GM12878 (cell line): ENCODE measurements at regions not wholly inside any gene's neighbourhood (a gene's known extent, or its start where the extent isn't known, plus 50 kb on each side); places are given as distances from the start of the nearest gene placed in this dataset.

Experiments
- ATAC-seq: fragments of 200-7000 bp; cut with Tn5 transposase; 3 replicates; pipeline ENCODE4 v1.9.1; 2020; ENCODE audit warnings: mild to moderate bottlenecking, moderate library complexity
- BruUV-seq: library from RNA; stranded (reverse); fragments of 400-500 nt; replicated peaks from 2 replicates; lab custom pipeline; 2021; lab: Mats Ljungman, UMichigan
- CTCF ChIA-PET: fragments of 300-600 bp; sonication (Branson Sonifier 250); formaldehyde crosslinking; extraction: SDS; loops from one replicate; lab custom pipeline; 2021; ENCODE audit warnings: inconsistent platforms; lab: Yijun Ruan, JAX
- POLR2A ChIA-PET: fragments of 350-600 bp; formaldehyde crosslinking; extraction: SDS; loops from one replicate; lab custom pipeline; 2021; ENCODE audit warnings: inconsistent platforms; lab: Charles Lee
- RAD21 ChIA-PET: fragments of 300-600 bp; sonication (Branson Sonifier 250); formaldehyde crosslinking; loops from one replicate; lab custom pipeline; 2023; ENCODE audit warnings: antibody characterized with exemption; ENCODE audit not compliant: unreplicated experiment; lab: Charles Lee
- SMC1A ChIA-PET: fragments of 300-600 bp; sonication (Branson Sonifier 250); formaldehyde crosslinking; loops from one replicate; lab custom pipeline; 2023; ENCODE audit not compliant: unreplicated experiment, uncharacterized antibody; lab: Charles Lee
- DNase-seq: peaks from one replicate; pipeline ENCODE4 v3.0.0-alpha.2; 2011; ENCODE audit warnings: low read depth, low spot score
- FAIRE-seq: peaks from 3 replicates; lab custom pipeline; 2011; peaks lifted over from hg19 to GRCh38; lab: Jason Lieb, UNC
- H2AFZ ChIP-seq: 2 replicates; pipeline ENCODE4 v1.6.0; 2011; ENCODE audit warnings: low read depth, low read length, control low read depth; ENCODE audit not compliant: control insufficient read depth
- H3K27ac ChIP-seq: 2 replicates; pipeline ENCODE4 v1.5.1; 2011; ENCODE audit warnings: control low read depth; ENCODE audit not compliant: control insufficient read depth, insufficient read depth
- H3K27me3 ChIP-seq, 2 experiments: replicated peaks in 1 of 2; 2 replicates each; pipeline versions ENCODE4 v1.6.0 to v1.6.1; 2011; ENCODE audit warnings: low read length in 1 of 2; ENCODE audit not compliant: control insufficient read depth in 2 of 2, insufficient read depth in 2 of 2
- H3K36me3 ChIP-seq, 2 experiments: 2 replicates each; pipeline ENCODE4 v1.5.1; 2011; ENCODE audit warnings: low read length in 1 of 2; ENCODE audit not compliant: control insufficient read depth in 2 of 2, insufficient read depth in 2 of 2
- H3K4me1 ChIP-seq: 2 replicates; pipeline ENCODE4 v1.6.1; 2011; ENCODE audit warnings: mild to moderate bottlenecking, low read length, moderate library complexity, mixed read lengths; ENCODE audit not compliant: control insufficient read depth, insufficient read depth
- H3K4me2 ChIP-seq: 2 replicates; pipeline ENCODE4 v1.6.0; 2011; ENCODE audit warnings: control low read depth; ENCODE audit not compliant: control insufficient read depth, insufficient read depth
- H3K4me3 ChIP-seq: fragments of 200-600 bp; sonication (generic); 2 replicates; pipeline ENCODE4 v1.5.1; 2016
- H3K79me2 ChIP-seq: 2 replicates; pipeline ENCODE4 v1.6.0; 2011; ENCODE audit warnings: low read length; ENCODE audit not compliant: control insufficient read depth, insufficient read depth
- H3K9ac ChIP-seq: 2 replicates; pipeline ENCODE4 v1.8.0; 2011; ENCODE audit warnings: low read length, control low read depth, mixed read lengths; ENCODE audit not compliant: control insufficient read depth, insufficient read depth
- H3K9me3 ChIP-seq: replicated peaks from 3 replicates; pipeline ENCODE4 v1.5.1; 2011; ENCODE audit warnings: mild to moderate bottlenecking, low read length; ENCODE audit not compliant: control insufficient read depth, insufficient read depth
- H4K20me1 ChIP-seq: 2 replicates; pipeline ENCODE4 v1.6.0; 2011; ENCODE audit not compliant: control insufficient read depth, insufficient read depth
- CBX3 ChIP-seq: fragments of 200-600 bp; sonication (generic); IDR thresholded peaks from 2 replicates; pipeline ENCODE4 v1.6.1; 2016; ENCODE audit warnings: low read depth, borderline replicate concordance
- CREB1 ChIP-seq: IDR thresholded peaks from 2 replicates; pipeline ENCODE4 v1.6.1; 2012; ENCODE audit warnings: low read depth, mild to moderate bottlenecking, inconsistent platforms
- DPF2 ChIP-seq: fragments of 450-650 bp; IDR thresholded peaks from 2 replicates; pipeline ENCODE4 v1.6.1; 2017; ENCODE audit warnings: mild to moderate bottlenecking
- E2F8 ChIP-seq: fragments of 450-650 bp; IDR thresholded peaks from 2 replicates; pipeline ENCODE4 v1.6.1; 2018; ENCODE audit warnings: mild to moderate bottlenecking, low read depth, moderate library complexity; ENCODE audit not compliant: partially characterized antibody
- ESRRA ChIP-seq: IDR thresholded peaks from 2 replicates; pipeline ENCODE4 v1.6.1; 2012; ENCODE audit warnings: mild to moderate bottlenecking, low read length, improper control_type of control experiment
- GATAD2B ChIP-seq: fragments of 450-650 bp; conservative IDR thresholded peaks from 2 replicates; pipeline ENCODE4 v1.6.1; 2017; ENCODE audit warnings: low read depth, mild to moderate bottlenecking, moderate library complexity
- IKZF1 ChIP-seq: fragments of 450-650 bp; conservative IDR thresholded peaks from 2 replicates; pipeline ENCODE4 v1.6.1; 2017; ENCODE audit warnings: antibody characterized with exemption, mild to moderate bottlenecking
- MEF2A ChIP-seq: IDR thresholded peaks from 2 replicates; pipeline ENCODE4 v1.6.1; 2011; ENCODE audit warnings: low read depth, mild to moderate bottlenecking, low read length, moderate library complexity; ENCODE audit not compliant: insufficient read depth
- NBN ChIP-seq: fragments of 450-650 bp; IDR thresholded peaks from 2 replicates; pipeline ENCODE4 v1.6.1; 2016
- SMAD5 ChIP-seq: IDR thresholded peaks from 2 replicates; pipeline ENCODE4 v1.6.1; 2016; ENCODE audit warnings: antibody characterized with exemption, low read depth
- ZBED1 ChIP-seq: IDR thresholded peaks from 2 replicates; pipeline ENCODE4 v1.6.1; 2016; ENCODE audit warnings: borderline replicate concordance
- ZNF592 ChIP-seq: fragments of 450-650 bp; IDR thresholded peaks from 2 replicates; pipeline ENCODE4 v1.6.1; 2017; ENCODE audit warnings: mild to moderate bottlenecking, moderate library complexity
- WGBS: methylation state at CpG from one replicate; pipeline ENCODE4 v1.1.6; 2016; ENCODE audit warnings: low lambda C conversion rate; ENCODE audit not compliant: insufficient replicate concordance, insufficient coverage; ENCODE audit errors: missing lambda C conversion rate; 5-methylcytosine and 5-hydroxymethylcytosine counted together
- in situ Hi-C: fragments of 300-500 bp; cut with MboI; formaldehyde crosslinking; loops from 9 replicates; pipeline ENCODE4 v1.14.3; 2018; ENCODE audit warnings: mixed read lengths
- intact Hi-C: fragments of 100-400 bp; cut with micrococcal nuclease; formaldehyde crosslinking; loops from one replicate; pipeline ENCODE4 v1.14.2; 2022; ENCODE audit not compliant: unreplicated experiment
- TF ChIP-seq, protein P1 (sequence below): IDR thresholded peaks from 2 replicates; pipeline ENCODE4 v1.6.1; 2012; ENCODE audit warnings: low read depth, low read length, improper control_type of control experiment
- TF ChIP-seq, protein P2 (sequence below): fragments of 450-650 bp; IDR thresholded peaks from 2 replicates; pipeline ENCODE4 v1.6.1; 2017; ENCODE audit warnings: mild to moderate bottlenecking

GRCh38 chr2:45156605-45157004 is 147.4 kb upstream of the SIX2 start:
- 68% methylated on average over 4 of the region's 4 CpGs for WGBS
- CTCF ChIA-PET, result no interaction called here

More at GRCh38 chr2:45156605-45157004, 147.4 kb upstream of the SIX2 start:
- Histone ChIP-seq H3K4me2 (no peak overlapping the region), H3K9me3 (no peaks in the 10 kb centered on the region), H3K4me3 (no peak overlapping the region), H3K9ac (no peak overlapping the region), H3K36me3 (no peaks in the 10 kb centered on the region)
- DNase-seq (no peak), ATAC-seq (no peak), FAIRE-seq (no peak)
- POLR2A ChIA-PET, result no interaction called here
- in situ Hi-C loops, result no loop called here
- TF ChIP-seq NBN, result no peak
- no peak for TF ChIP-seq MEF2A
- TF ChIP-seq CBX3, result no peak
- no peak for TF ChIP-seq E2F8
- TF ChIP-seq, protein P1, sequence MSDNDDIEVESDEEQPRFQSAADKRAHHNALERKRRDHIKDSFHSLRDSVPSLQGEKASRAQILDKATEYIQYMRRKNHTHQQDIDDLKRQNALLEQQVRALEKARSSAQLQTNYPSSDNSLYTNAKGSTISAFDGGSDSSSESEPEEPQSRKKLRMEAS, result no peak
- TF ChIP-seq IKZF1, result no peak
- no peak for TF ChIP-seq SMAD5
- TF ChIP-seq ZNF592, result no peak
- no peak for TF ChIP-seq CREB1
- no peak for TF ChIP-seq GATAD2B
- no peak for TF ChIP-seq DPF2
- no peak for TF ChIP-seq ESRRA
- TF ChIP-seq ZBED1, result no peak
- TF ChIP-seq, protein P2, sequence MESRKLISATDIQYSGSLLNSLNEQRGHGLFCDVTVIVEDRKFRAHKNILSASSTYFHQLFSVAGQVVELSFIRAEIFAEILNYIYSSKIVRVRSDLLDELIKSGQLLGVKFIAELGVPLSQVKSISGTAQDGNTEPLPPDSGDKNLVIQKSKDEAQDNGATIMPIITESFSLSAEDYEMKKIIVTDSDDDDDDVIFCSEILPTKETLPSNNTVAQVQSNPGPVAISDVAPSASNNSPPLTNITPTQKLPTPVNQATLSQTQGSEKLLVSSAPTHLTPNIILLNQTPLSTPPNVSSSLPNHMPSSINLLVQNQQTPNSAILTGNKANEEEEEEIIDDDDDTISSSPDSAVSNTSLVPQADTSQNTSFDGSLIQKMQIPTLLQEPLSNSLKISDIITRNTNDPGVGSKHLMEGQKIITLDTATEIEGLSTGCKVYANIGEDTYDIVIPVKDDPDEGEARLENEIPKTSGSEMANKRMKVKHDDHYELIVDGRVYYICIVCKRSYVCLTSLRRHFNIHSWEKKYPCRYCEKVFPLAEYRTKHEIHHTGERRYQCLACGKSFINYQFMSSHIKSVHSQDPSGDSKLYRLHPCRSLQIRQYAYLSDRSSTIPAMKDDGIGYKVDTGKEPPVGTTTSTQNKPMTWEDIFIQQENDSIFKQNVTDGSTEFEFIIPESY, result no peak
- TF ChIP-seq, all 136 proteins: peak for 0
- H3K27me3 ChIP-seq, result peaks cover under 1 to 1% of the 10 kb centered on the region in 2 experiments; a peak in 3 of 4 replicates
- ChIA-PET RAD21 (no interaction called here), SMC1A (interaction anchor here (0.6 kb wide), 1 partner anchor 273 kb away, joined by 3 read pairs; no protein-coding TSS in a partner anchor)
- no peaks in the 10 kb centered on the region for H3K79me2 ChIP-seq
- no peak overlapping the region for H3K27ac ChIP-seq
- BruUV-seq, result no TSS peak
- H2AFZ ChIP-seq, result no peak overlapping the region
- H3K4me1 ChIP-seq, result no peaks in the 10 kb centered on the region
- H4K20me1 ChIP-seq, result no peaks in the 10 kb centered on the region
- intact Hi-C loops, result no loop called here
